KBM-7 (cell line): ENCODE measurements at regions not wholly inside any gene's neighbourhood (a gene's known extent, or its start where the extent isn't known, plus 50 kb on each side); places are given as distances from the start of the nearest gene placed in this dataset.
"Not testable (repeated sequence)": the region's sequence is repeated elsewhere in the genome, so short reads cannot be mapped to it uniquely, and the experiment has no call there.

Experiments used
- DNase-seq: peaks from one replicate; pipeline ENCODE4 v3.0.0-alpha.2; 2015
- in situ Hi-C: fragments of 300-500 bp; cut with MboI; formaldehyde crosslinking; loops from 2 replicates; pipeline ENCODE4 v1.14.3; 2020; ENCODE audit warnings: low sequenced_read_pairs, low pct_unique_long_range_greater_than_20kb, mixed read lengths

- in situ Hi-C loops, result no loop called here
- no peak for DNase-seq
Measured at GRCh38 chr3:88000853-88001252, 58.0 kb downstream of the CGGBP1 start.

DNA sequence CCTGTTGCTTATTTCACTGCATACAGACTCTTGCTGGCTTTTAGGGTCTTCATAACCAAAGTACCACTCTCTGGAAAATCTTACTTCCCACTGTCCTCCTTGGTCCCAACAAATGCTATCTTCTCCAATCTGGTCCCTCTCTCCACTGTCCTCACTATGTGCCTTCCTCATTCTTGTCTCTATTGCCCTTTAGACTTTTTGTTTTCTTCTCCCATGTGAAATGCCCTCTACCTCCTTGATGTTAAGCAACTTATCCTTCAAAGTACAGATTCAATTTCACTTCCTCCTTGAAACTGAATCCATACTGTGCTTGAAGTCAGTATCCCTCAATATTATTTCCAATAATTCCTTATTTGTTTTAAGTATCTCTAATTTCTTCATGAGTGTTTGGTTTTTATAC is 60.8 kb downstream of the CGGBP1 start:
- in situ Hi-C loops, result no loop called here
- DNase-seq, result peak; percentile 5

DNA sequence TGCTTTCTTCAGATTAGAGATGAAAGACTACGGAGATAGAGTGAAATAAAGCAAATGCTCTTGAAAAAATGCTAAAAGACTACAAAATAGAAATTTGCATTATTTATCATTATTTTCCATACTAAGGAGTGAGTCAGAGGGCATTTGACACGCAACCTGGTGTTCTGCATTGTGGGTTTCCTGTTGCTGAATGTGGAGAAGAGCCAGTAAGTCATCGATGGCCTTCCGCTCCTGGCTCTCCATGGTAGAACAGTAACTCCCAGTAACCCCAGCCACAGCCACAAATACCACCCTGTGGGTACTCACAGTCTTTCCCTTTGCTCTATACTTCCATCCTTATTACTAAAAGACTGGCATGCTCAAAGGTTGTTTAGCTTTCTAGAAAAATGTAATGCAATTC is 61.5 kb downstream of the CGGBP1 start:
- peak; percentile 72 for DNase-seq
- in situ Hi-C loops, result no loop called here

DNA sequence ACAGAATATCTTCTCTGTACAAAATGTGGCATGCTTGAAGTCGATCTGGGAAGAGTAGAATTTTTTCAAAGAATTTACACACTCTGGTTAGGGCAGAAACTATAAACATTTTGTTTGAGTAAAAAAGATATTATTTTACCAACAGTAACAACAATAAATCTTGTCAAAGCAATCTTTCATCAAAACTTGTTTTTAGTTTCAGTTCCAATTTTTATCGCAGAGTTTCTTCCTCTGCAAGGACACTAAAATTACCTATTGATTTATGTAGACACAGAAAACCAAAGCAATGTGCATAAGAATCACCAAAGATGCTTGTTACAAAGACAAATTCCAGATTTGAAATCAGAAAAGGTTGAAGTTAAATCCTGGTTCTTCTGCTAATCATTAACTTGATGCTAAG is 61.9 kb downstream of the CGGBP1 start:
- in situ Hi-C loops, result no loop called here
- DNase-seq, result no peak

DNA sequence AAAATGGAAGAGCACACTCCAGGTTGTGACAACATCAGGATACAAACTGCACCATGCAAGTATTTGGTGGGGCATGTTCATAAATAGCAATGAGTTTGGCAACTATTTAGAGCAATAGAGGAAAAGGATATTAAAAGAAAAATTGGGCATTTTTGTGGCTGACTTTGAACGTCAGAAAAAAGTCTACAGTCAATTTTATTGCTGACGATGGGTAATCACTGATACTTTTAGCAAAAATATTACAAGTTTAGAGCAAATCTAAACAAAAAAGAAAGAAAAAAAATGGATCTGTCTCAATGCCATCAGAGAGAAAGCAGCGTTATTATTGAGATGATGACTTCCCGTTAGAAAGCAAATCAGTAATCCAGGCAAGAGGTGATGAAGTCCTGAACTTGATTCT is 65.2 kb downstream of the CGGBP1 start:
- in situ Hi-C loops, result no loop called here
- DNase-seq, result no peak

- no peak for DNase-seq
- in situ Hi-C loops, result no loop called here
Measured at GRCh38 chr3:87987952-87988351, 70.9 kb downstream of the CGGBP1 start.

DNA sequence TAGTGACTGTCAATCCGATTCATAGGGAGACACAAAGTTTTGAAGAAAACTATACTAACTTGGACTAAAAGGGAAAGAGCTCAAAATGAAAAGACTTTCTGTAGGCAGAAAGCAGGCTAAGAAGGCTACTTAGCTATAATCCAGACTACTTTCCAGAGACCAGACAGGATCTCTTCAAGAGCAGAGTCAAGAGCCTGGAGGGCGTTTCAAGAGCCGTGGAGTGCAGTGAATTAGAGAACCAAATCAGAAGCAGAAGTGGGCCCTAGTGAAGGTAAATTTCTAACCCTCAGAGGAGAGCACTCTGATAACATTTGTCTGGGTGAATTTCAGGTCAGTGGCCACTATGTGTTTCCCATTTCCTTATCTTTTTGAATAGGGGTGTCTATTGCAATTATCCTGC is 76.4 kb downstream of the CGGBP1 start:
- no peak for DNase-seq
- in situ Hi-C loops, result no loop called here

DNA sequence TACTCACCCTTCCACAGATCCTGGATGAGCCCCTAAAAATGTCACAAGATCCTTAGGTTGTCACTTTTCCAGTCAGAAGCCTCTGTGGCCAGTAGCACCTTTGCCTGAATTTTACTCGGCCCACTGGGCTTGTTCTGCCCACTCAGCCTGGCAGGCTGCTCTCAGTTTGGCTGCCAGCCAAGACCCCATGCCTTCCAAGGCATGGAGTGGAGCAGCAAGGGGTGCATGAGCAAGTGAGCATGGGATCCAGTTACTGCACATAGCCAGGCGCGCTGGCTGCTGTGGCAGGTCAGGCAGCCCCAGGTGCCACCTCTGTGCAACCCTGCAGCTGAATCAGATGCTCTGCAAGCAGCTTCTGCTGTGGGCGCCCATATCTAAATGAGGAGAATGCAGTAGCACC is 79.3 kb downstream of the CGGBP1 start:
- in situ Hi-C loops, result no loop called here

DNA sequence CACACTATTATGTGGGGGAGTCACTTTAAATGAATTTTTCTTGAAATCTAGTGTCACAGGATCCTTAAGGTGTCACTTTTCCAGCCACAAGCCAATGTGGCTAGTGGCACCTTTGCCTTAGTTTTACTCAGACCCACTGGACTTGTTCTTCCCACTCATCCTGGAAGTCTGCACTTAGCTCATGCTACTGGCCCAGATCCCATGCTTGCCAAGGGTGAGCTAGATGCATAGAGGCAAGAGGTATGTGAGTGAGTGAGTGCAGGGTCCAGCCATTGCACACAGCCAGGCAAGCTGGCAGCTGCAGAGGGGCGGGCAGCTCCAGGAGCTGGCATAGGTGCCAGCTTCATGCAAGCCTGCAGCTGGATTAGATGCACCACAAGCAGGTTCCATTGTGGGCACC is 81.0 kb downstream of the CGGBP1 start:
- in situ Hi-C loops, result no loop called here
- no peak for DNase-seq

More for the DNA sequence above, 79.3 kb downstream of the CGGBP1 start:
- no peak for DNase-seq

DNA sequence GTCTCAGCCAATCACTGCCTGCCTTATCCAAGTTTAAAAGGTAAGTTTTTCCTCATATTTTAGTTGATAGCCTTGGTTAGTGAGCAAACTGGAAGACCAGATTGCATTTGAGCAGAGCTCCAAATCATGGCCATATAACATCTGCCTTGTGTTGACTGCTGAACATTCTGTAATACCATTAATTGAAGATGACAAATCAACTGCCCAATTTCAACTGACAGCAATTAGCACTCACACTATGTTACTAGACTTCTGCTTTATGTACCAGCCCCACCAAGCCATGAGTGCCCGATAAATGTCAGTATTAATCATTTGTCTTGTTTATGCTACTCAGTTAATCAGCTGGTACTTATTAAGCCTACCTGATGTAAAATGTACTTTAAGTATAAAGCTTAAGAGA is 83.1 kb downstream of the CGGBP1 start:
- in situ Hi-C loops, result no loop called here
- no peak for DNase-seq

- in situ Hi-C loops, result no loop called here
- no peak for DNase-seq
Measured at GRCh38 chr3:87973906-87974305, 84.9 kb downstream of the CGGBP1 start.

DNA sequence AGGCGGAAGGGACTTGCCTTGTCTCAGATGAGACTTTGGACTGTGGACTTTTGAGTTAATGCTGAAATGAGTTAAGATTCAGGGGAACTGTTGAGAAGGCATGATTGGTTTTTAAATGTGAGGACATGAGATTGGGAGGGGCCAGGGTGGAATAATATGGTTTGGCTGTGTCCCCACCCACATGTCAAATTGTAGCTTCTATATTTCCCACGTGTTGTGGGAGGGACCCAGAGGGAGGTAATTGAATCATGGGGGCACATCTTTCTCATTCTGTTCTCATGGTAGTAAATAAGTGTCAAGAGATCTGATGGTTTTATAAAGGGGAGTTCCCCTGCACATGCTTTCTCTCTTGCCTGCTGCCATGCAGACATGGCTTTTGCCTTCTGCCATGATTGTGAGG is 89.2 kb downstream of the CGGBP1 start:
- in situ Hi-C loops, result no loop called here
- no peak for DNase-seq

- in situ Hi-C loops, result no loop called here
- DNase-seq, result no peak
Measured at GRCh38 chr3:87968668-87969067, 90.1 kb downstream of the CGGBP1 start.

GRCh38 chr3:87958289-87958688 is 100.5 kb downstream of the CGGBP1 start:
- in situ Hi-C loops, result no loop called here
- no peak for DNase-seq

DNA sequence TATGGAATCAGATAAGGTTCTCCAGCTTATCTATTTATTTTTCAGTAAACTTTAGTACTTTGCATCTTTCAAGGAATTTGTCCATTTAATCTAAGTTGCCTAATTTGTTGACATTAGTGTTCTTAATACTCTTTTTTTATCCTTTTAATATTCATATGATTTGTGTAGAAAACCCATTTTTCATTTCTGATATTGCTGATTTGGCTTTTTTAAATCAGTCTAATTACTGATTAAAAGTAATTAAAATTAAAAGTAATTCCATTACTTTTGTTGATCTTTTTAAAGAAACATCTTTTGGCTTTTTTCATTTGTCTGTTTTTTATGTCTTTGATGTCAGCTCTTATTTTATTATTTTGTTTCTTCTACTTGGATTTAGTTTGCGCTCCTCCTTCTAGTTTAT is 101.2 kb downstream of the CGGBP1 start:
- in situ Hi-C loops, result no loop called here
- no peak for DNase-seq

DNA sequence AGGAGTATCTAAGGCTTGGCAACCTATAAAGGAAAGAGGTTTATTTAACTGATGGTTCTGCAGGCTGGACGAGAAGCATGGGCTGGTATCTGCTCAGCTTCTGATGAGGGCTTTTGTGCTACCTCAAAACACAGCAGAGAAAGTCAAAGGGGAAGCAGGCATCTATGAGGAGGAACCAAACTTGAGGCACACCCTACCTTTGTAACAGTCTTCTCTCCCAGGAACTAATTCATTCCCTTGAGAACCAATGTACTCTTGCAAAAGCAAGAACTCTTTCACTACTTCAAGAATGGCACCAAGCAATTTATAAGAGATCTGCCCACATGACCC is 109.0 kb downstream of the CGGBP1 start:
- DNase-seq, result no peak
- in situ Hi-C loops, result no loop called here

DNA sequence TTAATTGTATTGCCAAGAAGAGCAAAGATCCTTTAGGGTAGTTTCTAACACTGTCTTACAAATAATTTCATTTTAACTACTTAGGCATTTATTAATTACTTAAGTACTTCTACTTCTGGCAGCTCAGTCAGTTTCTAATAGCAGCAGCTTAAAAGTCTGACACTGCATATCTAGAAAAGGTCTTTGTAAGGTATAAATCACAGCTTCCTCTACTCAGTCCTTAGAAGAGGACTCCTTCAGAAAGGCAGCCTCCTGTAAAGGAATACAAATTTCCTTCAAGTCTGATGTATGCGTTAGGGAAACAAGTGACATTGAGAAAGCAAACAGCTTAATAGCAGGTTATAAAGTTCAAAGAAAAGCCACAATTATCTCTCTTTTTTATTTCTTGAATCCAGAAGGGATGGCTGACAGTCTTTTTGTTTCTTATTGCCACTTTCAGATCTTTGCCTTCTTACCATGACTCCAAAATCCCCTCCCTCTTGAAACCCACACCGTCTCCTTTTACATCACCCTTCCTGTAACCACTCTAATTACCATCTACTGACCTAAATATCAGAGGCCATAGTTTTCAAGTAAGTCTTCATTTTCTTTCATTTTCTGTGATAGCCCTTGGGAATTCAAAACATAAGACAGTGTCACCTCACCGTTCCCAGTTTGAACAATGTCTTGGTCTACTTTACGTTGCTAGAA is 109.5 kb downstream of the CGGBP1 start:
- in situ Hi-C loops, result no loop called here
- no peak for DNase-seq

GRCh38 chr3:87946007-87946406 is 112.8 kb downstream of the CGGBP1 start:
- in situ Hi-C loops, DNase-seq: not testable (repeated sequence)

DNA sequence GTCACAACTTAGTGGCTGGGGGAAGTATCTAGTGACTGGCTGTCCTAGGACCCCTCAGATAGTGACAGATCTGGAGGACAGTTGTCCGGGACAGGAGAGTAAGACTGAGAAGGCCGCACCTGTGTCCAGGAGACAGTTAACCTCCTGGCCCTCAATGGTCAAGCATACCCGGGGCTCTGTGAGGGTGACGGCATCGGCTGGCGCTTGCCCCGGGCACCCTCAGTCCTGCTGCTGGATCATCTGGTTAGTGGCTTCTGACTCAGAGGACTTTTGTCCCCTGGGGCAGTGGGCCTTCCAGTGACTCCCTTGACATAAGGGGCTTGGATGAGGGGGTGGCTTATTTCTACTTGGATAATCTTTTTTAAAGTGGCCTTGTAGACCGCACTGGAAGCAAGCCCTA is 116.5 kb downstream of the CGGBP1 start:
- in situ Hi-C loops, DNase-seq: not testable (repeated sequence)

GRCh38 chr3:87924485-87924884 is 134.3 kb downstream of the CGGBP1 start:
- in situ Hi-C loops, result no loop called here

DNA sequence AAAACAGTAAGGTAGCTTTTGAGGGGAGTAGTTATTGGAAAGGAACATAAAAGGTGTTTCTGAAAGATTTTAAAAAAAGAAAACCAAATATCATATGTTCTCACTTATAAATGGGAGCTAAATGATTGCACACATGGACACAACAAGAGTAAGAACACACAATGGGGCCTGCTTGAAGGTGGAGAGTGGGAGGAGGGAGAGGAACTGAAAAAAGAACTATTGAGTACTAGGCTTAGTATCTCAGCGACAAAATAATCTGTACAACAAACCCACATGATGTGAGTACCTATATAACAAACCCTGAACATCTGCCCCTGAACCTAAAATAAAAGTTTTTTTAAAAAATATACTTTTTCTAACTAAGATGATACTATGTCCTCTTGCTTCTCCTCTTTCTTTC is 138.3 kb downstream of the CGGBP1 start:
- DNase-seq, result no peak
- in situ Hi-C loops, result no loop called here

More at GRCh38 chr3:87924485-87924884, 134.3 kb downstream of the CGGBP1 start:
- DNase-seq, result no peak

GRCh38 chr3:87901141-87901540 is 157.7 kb downstream of the CGGBP1 start:
- in situ Hi-C loops, result no loop called here
- no peak for DNase-seq
